Effector CD8-positive, alpha-beta T cell (primary cell): ENCODE measurements at regions not wholly inside any gene's neighbourhood (a gene's known extent, or its start where the extent isn't known, plus 50 kb on each side); places are given as distances from the start of the nearest gene placed in this dataset.
"Not testable (repeated sequence)": the region's sequence is repeated elsewhere in the genome, so short reads cannot be mapped to it uniquely, and the experiment has no call there.

Source experiments
- DNase-seq: peaks from one replicate; lab custom pipeline; 2025; lab: John Stamatoyannopoulos, UW

GRCh38 chr14:48052973-48053372, 377.6 kb upstream of the MDGA2 start:
- DNase-seq = no peak

GRCh38 chr14:48035836-48036235, 360.4 kb upstream of the MDGA2 start:
- DNase-seq = no peak

- no peak for DNase-seq
Observed at GRCh38 chr14:48027115-48027514, 351.7 kb upstream of the MDGA2 start.

GRCh38 chr14:48023881-48024280, 348.5 kb upstream of the MDGA2 start:
- no peak for DNase-seq

GRCh38 chr14:48011484-48011883, 336.1 kb upstream of the MDGA2 start:
- not testable (repeated sequence) for DNase-seq

GRCh38 chr14:48008646-48009045, 333.2 kb upstream of the MDGA2 start:
- DNase-seq = no peak

- no peak for DNase-seq
Observed at GRCh38 chr14:48005986-48006385, 330.6 kb upstream of the MDGA2 start.

GRCh38 chr14:47993883-47994282, 318.5 kb upstream of the MDGA2 start:
- no peak for DNase-seq

- no peak for DNase-seq
Observed at GRCh38 chr14:47988175-47988574, 312.8 kb upstream of the MDGA2 start.

- DNase-seq = no peak
Observed at GRCh38 chr14:47978871-47979270, 303.5 kb upstream of the MDGA2 start.

- no peak for DNase-seq
Observed at GRCh38 chr14:47976139-47976538, 300.7 kb upstream of the MDGA2 start.

- DNase-seq = no peak
Observed at GRCh38 chr14:47966076-47966810, 290.8 kb upstream of the MDGA2 start.

- DNase-seq = no peak
Observed at GRCh38 chr14:47961634-47962033, 286.2 kb upstream of the MDGA2 start.

GRCh38 chr14:47959740-47960139, 284.3 kb upstream of the MDGA2 start:
- DNase-seq = no peak

GRCh38 chr14:47949006-47949405, 273.6 kb upstream of the MDGA2 start:
- DNase-seq = no peak

GRCh38 chr14:47935332-47935731, 259.9 kb upstream of the MDGA2 start:
- DNase-seq = no peak

- no peak for DNase-seq
Observed at GRCh38 chr14:47929334-47929733, 253.9 kb upstream of the MDGA2 start.

GRCh38 chr14:47921133-47921532, 245.7 kb upstream of the MDGA2 start:
- no peak for DNase-seq

- DNase-seq = no peak
Observed at GRCh38 chr14:47919997-47920396, 244.6 kb upstream of the MDGA2 start.

- no peak for DNase-seq
Observed at GRCh38 chr14:47919334-47919846, 244.0 kb upstream of the MDGA2 start.

- no peak for DNase-seq
Observed at GRCh38 chr14:47917344-47917954, 242.0 kb upstream of the MDGA2 start.

GRCh38 chr14:47901141-47901540, 225.7 kb upstream of the MDGA2 start:
- DNase-seq = not testable (repeated sequence)

- DNase-seq = no peak
Observed at GRCh38 chr14:47899685-47900084, 224.3 kb upstream of the MDGA2 start.

- no peak for DNase-seq
Observed at GRCh38 chr14:47874350-47874749, 198.9 kb upstream of the MDGA2 start.
